ENCODE measurements at regions not wholly inside any gene's neighbourhood (a gene's known extent, or its start where the extent isn't known, plus 50 kb on each side); places are given as distances from the start of the nearest gene placed in this dataset.
A peak's percentile ranks its signal among the peaks of the same experiment; 100 is the strongest.
"Not testable (repeated sequence)": the region's sequence is repeated elsewhere in the genome, so short reads cannot be mapped to it uniquely, and the experiment has no call there.

- ATAC-seq = peak; percentile 46
- TF ChIP-seq, protein P1, sequence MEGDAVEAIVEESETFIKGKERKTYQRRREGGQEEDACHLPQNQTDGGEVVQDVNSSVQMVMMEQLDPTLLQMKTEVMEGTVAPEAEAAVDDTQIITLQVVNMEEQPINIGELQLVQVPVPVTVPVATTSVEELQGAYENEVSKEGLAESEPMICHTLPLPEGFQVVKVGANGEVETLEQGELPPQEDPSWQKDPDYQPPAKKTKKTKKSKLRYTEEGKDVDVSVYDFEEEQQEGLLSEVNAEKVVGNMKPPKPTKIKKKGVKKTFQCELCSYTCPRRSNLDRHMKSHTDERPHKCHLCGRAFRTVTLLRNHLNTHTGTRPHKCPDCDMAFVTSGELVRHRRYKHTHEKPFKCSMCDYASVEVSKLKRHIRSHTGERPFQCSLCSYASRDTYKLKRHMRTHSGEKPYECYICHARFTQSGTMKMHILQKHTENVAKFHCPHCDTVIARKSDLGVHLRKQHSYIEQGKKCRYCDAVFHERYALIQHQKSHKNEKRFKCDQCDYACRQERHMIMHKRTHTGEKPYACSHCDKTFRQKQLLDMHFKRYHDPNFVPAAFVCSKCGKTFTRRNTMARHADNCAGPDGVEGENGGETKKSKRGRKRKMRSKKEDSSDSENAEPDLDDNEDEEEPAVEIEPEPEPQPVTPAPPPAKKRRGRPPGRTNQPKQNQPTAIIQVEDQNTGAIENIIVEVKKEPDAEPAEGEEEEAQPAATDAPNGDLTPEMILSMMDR (IDR thresholded peaks at IDR 0.05) = no peak
- intact Hi-C loops (cut with DNase I, micrococcal nuclease) = no loop called here
- Histone ChIP-seq H3K4me1 (ENCODE audit: low read depth) (peaks cover 9% of the 10 kb centered on the region), H3K9me3 (no peaks in the 10 kb centered on the region), H3K36me3 (ENCODE audit: low read depth) (no peaks in the 10 kb centered on the region), H3K4me3 (no peak overlapping the region)
- DNase-seq = peak in 1 of 3 donors; percentile 37
Observed at GRCh38 chr2:8609357-8609811, 72.5 kb upstream of the ID2 start.

GRCh38 chr2:8610775-8611174 is 71.1 kb upstream of the ID2 start:
- intact Hi-C loops (cut with DNase I, micrococcal nuclease); H3K4me1 ChIP-seq (ENCODE audit: low read depth); ATAC-seq: not testable (repeated sequence)

GRCh38 chr2:8611246-8611645 is 70.6 kb upstream of the ID2 start:
- ATAC-seq = no peak
- TF ChIP-seq, protein P1 (IDR thresholded peaks at IDR 0.05) = no peak
- no peaks in the 10 kb centered on the region for H3K36me3 ChIP-seq (ENCODE audit: low read depth)
- H3K9me3 ChIP-seq = no peaks in the 10 kb centered on the region
- H3K4me1 ChIP-seq (ENCODE audit: low read depth) = peaks cover 5% of the 10 kb centered on the region
- no peak overlapping the region for H3K4me3 ChIP-seq
- intact Hi-C loops (cut with DNase I, micrococcal nuclease) = no loop called here
- no peak for DNase-seq

More at GRCh38 chr2:8610775-8611174, 71.1 kb upstream of the ID2 start:
- not testable (repeated sequence) for H3K4me3 ChIP-seq; H3K9me3 ChIP-seq; DNase-seq; H3K36me3 ChIP-seq (ENCODE audit: low read depth)

- intact Hi-C loops (cut with DNase I, micrococcal nuclease) = no loop called here
- Histone ChIP-seq H3K4me3 (no peak overlapping the region), H3K9me3 (no peaks in the 10 kb centered on the region), H3K4me1 (ENCODE audit: low read depth) (peaks cover 5% of the 10 kb centered on the region), H3K36me3 (ENCODE audit: low read depth) (no peaks in the 10 kb centered on the region)
- peak in 1 of 3 donors; percentile 21 for DNase-seq
- TF ChIP-seq, protein P1 (IDR thresholded peaks at IDR 0.05) = no peak
- ATAC-seq = peak; percentile 70
Observed at GRCh38 chr2:8611700-8612099, 70.2 kb upstream of the ID2 start.

- no peaks in the 10 kb centered on the region for H3K4me1 ChIP-seq (ENCODE audit: low read depth)
- intact Hi-C loops (cut with DNase I, micrococcal nuclease) = no loop called here
- no peak for ATAC-seq
- TF ChIP-seq, protein P1 (IDR thresholded peaks at IDR 0.05) = no peak
- H3K36me3 ChIP-seq (ENCODE audit: low read depth) = no peaks in the 10 kb centered on the region
- H3K9me3 ChIP-seq = no peaks in the 10 kb centered on the region
- H3K4me3 ChIP-seq = no peak overlapping the region
- no peak for DNase-seq
Observed at GRCh38 chr2:8612734-8613179, 69.1 kb upstream of the ID2 start.

GRCh38 chr2:8613207-8613999 is 68.5 kb upstream of the ID2 start:
- H3K4me1 ChIP-seq (ENCODE audit: low read depth) = not testable (repeated sequence)

More at GRCh38 chr2:8613207-8613999, 68.5 kb upstream of the ID2 start:
- H3K4me3 ChIP-seq; intact Hi-C loops (cut with DNase I, micrococcal nuclease); H3K36me3 ChIP-seq (ENCODE audit: low read depth); DNase-seq; H3K9me3 ChIP-seq; ATAC-seq: not testable (repeated sequence)

Data from mucosa of descending colon (tissue), 3 donors.